ENCODE measurements at regions not wholly inside any gene's neighbourhood (a gene's known extent, or its start where the extent isn't known, plus 50 kb on each side); places are given as distances from the start of the nearest gene placed in this dataset.

GRCh38 chr2:47264686-47265085, 88.4 kb upstream of the CALM2 start:
- no peak for DNase-seq

DNA sequence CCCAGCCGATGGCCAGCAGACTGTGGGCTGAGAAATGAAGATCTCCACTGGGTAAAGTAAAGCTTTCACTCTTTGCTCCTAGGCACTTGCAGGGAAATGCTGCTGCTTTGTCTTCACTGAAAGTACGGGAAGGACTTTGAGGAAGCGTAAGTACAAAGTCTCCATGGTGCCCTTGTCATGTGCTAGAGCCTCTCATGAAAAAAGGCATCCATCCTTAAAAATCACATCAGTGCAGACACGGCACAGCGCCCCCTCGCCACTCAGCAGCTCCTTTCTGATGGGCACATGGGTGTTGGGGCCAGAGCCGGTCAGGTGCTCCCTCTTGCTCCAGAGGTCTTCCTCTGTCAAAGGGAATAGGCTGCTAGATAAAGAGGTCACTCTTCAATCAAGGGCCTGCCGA, 87.8 kb upstream of the CALM2 start:
- DNase-seq, result no peak

GRCh38 chr2:47262657-47263056, 86.3 kb upstream of the CALM2 start:
- DNase-seq, result no peak

- DNase-seq, result no peak
These were observed 84.7 kb upstream of the CALM2 start for GRCh38 chr2:47260971-47261370.

DNA sequence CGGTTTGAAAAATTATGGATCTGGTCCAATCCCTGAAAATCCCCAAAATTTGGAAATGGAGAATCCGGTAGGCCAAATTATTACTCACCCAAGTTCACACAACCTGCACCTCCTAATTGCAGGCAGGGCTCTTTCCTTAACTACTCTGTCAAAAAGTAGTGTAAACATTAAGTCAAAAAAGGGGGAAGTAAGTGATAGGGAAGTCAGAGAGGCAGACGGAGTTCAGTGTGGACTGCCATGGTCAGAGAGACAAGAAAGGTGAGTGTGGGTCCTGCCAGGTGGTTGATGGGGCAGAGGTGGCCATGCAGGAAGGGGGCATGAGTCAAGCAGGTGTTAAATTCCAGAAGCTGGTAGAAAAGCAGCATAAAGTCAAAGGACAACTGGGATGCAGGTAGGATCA, 83.5 kb upstream of the CALM2 start:
- DNase-seq, result no peak

GRCh38 chr2:47257946-47258348, 81.6 kb upstream of the CALM2 start:
- no peak for DNase-seq

- no peak for DNase-seq
These were observed 80.2 kb upstream of the CALM2 start for GRCh38 chr2:47256416-47257087.

DNA sequence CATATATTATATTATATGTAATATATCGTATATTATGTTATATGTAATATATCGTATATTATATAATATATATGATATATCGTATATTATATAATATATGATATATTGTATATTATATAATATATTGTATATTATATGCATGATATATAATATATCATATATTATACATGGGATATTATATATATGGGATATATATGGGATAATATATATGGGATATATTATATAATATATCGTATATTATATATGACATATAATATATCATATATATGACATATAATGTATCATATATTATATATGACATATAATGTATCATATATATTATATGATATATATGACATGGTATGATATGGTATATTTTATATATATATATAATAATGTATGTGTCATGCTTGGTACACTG, 79.5 kb upstream of the CALM2 start:
- no peak for DNase-seq

GRCh38 chr2:47254464-47254863, 78.2 kb upstream of the CALM2 start:
- DNase-seq, result no peak

DNA sequence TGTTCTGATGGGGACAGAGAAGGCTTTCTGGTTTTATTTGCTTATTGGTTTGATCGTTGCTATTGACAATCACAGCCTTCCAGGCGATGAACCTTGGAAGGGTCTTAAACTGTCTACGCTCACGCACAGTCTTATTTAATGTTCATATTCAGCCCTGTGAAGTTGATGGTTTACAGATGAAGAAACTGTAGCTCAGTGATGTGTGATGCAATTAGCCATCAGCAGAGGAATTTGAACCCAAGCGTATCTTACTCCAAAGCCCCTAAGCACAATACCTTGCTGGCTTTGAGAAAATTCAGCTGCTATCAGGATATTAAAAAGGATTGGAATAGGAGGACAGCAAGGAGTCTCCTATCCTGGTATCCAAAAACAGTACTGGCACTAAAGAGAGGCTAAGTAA, 77.1 kb upstream of the CALM2 start:
- DNase-seq, result no peak

GRCh38 chr2:47251404-47251675, 75.0 kb upstream of the CALM2 start:
- no peak for DNase-seq

GRCh38 chr2:47250586-47251403, 74.5 kb upstream of the CALM2 start:
- DNase-seq, result no peak

- DNase-seq, result no peak
These were observed 73.6 kb upstream of the CALM2 start for GRCh38 chr2:47249931-47250330.

- no peak for DNase-seq
These were observed 73.0 kb upstream of the CALM2 start for GRCh38 chr2:47249157-47249900.

DNA sequence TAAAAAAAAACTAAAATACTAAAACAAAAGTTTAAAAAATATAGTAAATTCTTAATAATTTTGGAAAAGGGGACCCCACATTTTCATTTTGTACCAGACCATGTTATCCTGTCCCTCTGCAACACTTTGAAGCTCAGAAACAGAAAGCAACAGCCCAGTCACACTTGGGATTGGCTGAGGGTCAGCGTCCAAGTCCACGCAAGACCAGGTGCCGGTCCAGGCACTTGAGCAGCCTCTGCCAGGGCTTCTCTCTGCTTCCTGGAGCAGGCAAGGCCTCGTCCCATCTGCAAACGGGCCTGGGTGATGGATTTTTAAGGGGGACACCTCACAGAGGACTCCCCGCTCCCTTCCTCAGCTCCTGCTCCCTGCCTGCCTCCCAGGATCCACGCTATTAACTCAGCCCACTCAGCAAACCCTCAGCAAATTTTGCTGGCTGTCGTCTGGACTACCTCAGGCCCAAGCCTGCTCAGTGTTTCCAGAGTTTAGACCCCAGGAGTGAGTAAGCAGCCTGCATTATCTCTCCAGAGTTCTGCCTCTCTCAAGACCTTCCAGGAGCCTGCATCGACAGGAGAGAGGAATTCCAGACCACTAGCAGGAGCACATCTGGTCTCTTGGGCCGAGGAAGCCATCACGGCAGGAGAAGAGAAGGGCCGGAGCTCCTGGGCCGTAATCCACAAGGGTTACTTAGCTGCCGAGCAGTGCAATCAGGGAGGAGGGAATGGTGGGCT, 67.4 kb upstream of the CALM2 start:
- DNase-seq, result no peak

- no peak for DNase-seq
These were observed 65.4 kb upstream of the CALM2 start for GRCh38 chr2:47241715-47242114.

- DNase-seq, result no peak
These were observed 63.0 kb upstream of the CALM2 start for GRCh38 chr2:47239119-47239969.

DNA sequence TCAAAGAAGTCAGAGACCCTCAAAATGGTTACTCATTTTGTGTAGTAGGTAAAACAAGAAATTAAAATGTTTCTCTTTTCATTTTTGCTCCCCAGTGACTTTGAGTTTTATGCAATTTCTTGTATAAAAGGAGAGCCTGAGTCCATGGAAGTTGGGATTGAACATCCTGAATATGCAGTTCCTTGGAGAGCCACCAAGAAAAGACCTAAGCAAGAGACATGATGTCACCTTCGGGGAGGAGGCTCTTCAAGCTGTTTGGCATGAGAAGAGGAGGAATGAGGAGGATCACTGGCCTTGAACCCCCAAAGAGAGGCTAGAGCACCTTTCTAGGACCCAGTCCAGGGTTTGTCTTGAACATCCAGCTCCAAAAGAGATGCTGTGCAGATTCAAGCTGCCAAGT, 62.3 kb upstream of the CALM2 start:
- DNase-seq, result no peak

DNA sequence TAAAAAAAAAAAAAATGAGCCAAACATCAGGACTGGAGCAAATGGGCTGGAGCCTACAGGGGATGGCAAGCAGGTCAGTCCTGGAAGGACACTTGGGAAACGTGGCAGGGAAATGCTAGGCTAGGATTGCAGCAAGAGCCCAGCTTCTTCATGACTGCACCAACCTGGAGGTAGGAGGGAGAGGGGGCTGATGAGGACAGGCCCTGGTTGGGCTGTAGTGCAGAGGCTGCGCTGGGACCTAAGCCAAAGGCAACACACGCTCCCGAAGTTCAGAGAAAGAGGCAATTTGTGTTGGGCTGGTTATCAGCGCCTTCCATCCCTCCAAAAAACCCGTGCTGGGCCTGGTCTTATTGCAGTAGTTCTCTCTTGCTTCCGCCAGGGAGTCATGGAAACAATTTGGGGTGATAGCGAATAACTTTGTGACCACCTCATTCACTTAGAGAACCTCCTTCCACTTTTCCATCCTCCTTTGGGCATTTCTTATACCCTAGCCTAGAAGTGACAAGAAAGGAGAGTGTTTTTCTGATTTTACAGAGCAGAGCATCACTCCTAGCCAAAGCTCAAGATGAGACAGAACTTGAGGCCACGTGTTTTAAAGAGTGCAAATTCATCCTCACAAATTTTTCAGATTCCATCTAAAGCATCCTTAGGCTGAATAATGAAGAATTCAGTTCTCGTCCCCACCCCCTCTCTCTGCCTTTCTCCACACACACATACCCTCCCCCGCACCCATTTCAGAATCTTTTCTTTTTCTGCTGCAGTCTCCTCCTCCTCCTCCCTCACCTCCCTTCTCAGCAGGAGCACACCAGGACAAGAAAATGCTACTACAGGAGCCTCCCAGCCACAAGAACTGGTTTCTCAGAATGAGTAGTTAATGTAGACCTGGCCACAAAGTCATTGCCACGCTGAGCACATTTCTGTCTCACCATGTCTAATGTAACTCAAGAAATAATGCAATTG, 61.3 kb upstream of the CALM2 start:
- DNase-seq, result no peak

DNA sequence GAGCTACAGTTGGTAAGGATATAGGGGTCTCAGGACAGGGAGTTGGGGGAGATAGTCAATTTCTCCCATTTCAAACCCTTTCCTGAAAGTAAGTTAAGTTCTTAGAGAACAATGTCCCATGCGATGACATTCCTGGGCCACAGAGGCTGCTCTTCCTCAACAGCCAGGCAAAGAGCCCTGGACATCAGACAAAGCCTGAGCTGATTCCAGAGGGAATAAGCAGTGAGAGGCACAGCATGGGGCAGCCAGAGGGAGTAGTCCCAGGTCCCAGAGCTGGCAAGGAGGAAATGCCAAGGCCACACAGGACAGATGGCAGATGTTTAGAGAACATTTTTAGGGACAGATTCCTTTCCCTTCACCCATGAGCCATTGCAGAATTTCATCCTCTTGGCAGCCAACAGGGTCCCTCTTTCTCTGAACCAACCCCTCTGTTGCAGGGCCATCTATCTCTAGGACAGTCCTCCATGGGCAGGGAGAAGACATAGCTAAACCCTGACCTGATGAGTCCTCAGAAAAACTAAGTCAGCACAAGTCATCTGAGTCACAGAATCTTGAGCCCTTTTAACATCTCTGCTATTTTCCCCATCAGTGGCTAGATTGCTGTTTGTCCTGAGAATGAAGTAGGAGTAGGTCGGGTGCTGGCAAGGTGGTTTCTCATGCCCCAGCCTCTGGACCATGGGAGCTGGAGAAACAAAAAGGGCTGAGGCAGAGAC, 60.3 kb upstream of the CALM2 start:
- no peak for DNase-seq

DNA sequence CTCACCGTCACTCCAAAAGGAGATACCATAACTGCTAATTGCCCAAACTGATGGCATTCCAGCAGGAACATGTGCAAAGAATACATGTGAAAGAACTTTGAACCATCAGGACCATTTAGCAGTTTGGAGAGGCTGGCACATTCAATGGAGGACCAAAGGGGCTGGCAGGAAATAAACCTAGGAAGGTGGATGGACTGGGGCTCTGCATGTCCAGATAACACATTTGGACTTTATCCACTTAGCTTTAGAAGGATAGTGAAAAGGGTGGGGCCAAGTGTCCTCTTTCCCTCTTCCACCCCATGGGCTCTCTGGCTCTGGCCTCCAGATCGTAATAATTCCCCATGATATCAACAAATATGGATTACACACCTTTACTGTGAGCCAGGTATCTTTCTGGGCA, 58.8 kb upstream of the CALM2 start:
- no peak for DNase-seq
